HepG2 (cell line): ENCODE measurements at regions not wholly inside any gene's neighbourhood (a gene's known extent, or its start where the extent isn't known, plus 50 kb on each side); places are given as distances from the start of the nearest gene placed in this dataset.

Experiments used
- ATAC-seq: fragments of 200-7000 bp; cut with Tn5 transposase; 3 replicates; pipeline ENCODE4 v1.9.1; 2020; ENCODE audit warnings: mild to moderate bottlenecking, moderate library complexity
- BruUV-seq: library from RNA; stranded (reverse); fragments of 400-500 nt; replicated peaks from 2 replicates; lab custom pipeline; 2021; lab: Mats Ljungman, UMichigan
- CTCF ChIA-PET: fragments of 300-600 bp; formaldehyde crosslinking; extraction: SDS; loops from one replicate; lab custom pipeline; 2021; ENCODE audit warnings: low total read pairs, inconsistent platforms, low intra/inter-chr PET ratio; lab: Yijun Ruan, JAX
- POLR2A ChIA-PET: fragments of 350-600 bp; sonication (Branson Sonifier 250); formaldehyde crosslinking; loops from one replicate; lab custom pipeline; 2020; ENCODE audit warnings: antibody characterized with exemption, inconsistent platforms; lab: Yijun Ruan, JAX
- DNase-seq: peaks from one replicate; pipeline ENCODE4 v3.0.0-alpha.2; 2015; ENCODE audit warnings: low spot score
- FAIRE-seq: peaks from 3 replicates; lab custom pipeline; 2011; peaks lifted over from hg19 to GRCh38; lab: Jason Lieb, UNC
- H2AFZ ChIP-seq: one replicate; pipeline ENCODE4 v1.6.1; 2011; ENCODE audit warnings: low read length, inconsistent platforms
- H3K27ac ChIP-seq: fragments of 300-600 bp; 3 replicates; pipeline ENCODE4 v1.8.0; 2011; ENCODE audit warnings: mixed run types, mild to moderate bottlenecking, mixed read lengths, low read length, inconsistent platforms; ENCODE audit not compliant: insufficient read depth; ENCODE audit errors: extremely low read length
- H3K27me3 ChIP-seq, 2 experiments: fragments of 200-600 bp in 1 of 2; 2 replicates in 1 of 2; 3 replicates in 1 of 2; pipeline versions ENCODE4 v1.6.0 to v1.8.0; 2011; ENCODE audit warnings: low read length in 2 of 2, mild to moderate bottlenecking in 2 of 2, moderate library complexity in 2 of 2, inconsistent platforms in 1 of 2; ENCODE audit not compliant: insufficient read depth in 2 of 2, control insufficient read depth in 1 of 2
- H3K36me3 ChIP-seq, 2 experiments: fragments of 200-600 bp in 1 of 2; replicated peaks in 1 of 2; 2 replicates in 1 of 2; 3 replicates in 1 of 2; pipeline versions ENCODE4 v1.5.1 to v1.8.0; 2011; ENCODE audit warnings: low read length in 2 of 2, inconsistent platforms in 1 of 2; ENCODE audit not compliant: insufficient read depth in 2 of 2, control insufficient read depth in 1 of 2
- H3K4me1 ChIP-seq: 2 replicates; pipeline ENCODE4 v1.5.1; 2012; ENCODE audit warnings: low read length, inconsistent platforms; ENCODE audit not compliant: insufficient read depth
- H3K4me2 ChIP-seq: 2 replicates; pipeline ENCODE4 v1.6.0; 2011; ENCODE audit warnings: low read depth, low read length, inconsistent platforms
- H3K4me3 ChIP-seq, 3 experiments: fragments of 200-600 bp in 1 of 3; sonication (generic), shearing (Covaris generic) in 1 of 3; replicated peaks in 1 of 3; 2 replicates each; pipeline ENCODE4 v1.5.1; 2011 to 2016; ENCODE audit warnings: low read length in 3 of 3, inconsistent platforms in 2 of 3, low read depth in 2 of 3, mild to moderate bottlenecking in 2 of 3, control low read depth in 1 of 3, mixed read lengths in 1 of 3; ENCODE audit not compliant: insufficient read depth in 1 of 3
- H3K79me2 ChIP-seq: one replicate; pipeline ENCODE4 v1.6.1; 2011; ENCODE audit warnings: low read length, inconsistent platforms; ENCODE audit not compliant: insufficient read depth
- H3K9ac ChIP-seq: 2 replicates; pipeline ENCODE4 v1.6.0; 2011; ENCODE audit warnings: mild to moderate bottlenecking, low read depth, low read length, inconsistent platforms; ENCODE audit not compliant: insufficient read depth
- H3K9me3 ChIP-seq: 2 replicates; pipeline ENCODE4 v1.5.1; 2012; ENCODE audit warnings: mild to moderate bottlenecking, low read length
- H4K20me1 ChIP-seq: 2 replicates; pipeline ENCODE4 v1.6.0; 2011; ENCODE audit warnings: inconsistent platforms, mild to moderate bottlenecking, low read length, moderate library complexity; ENCODE audit not compliant: insufficient read depth
- ARID5B ChIP-seq: IDR thresholded peaks from 2 replicates; pipeline ENCODE4 v1.4.0; 2020; ENCODE audit warnings: mild to moderate bottlenecking, missing genetic modification reagents
- EP300 ChIP-seq, 3 experiments: sonication (generic) in 1 of 3; formaldehyde crosslinking in 1 of 3; IDR thresholded peaks; 2 replicates each; pipeline versions ENCODE4 v1.5.1 to v1.6.1; 2011 to 2020; ENCODE audit warnings: low read depth in 2 of 3, low read length in 2 of 3, borderline replicate concordance in 1 of 3, improper control_type of control experiment in 1 of 3, mild to moderate bottlenecking in 1 of 3, missing genetic modification reagents in 1 of 3, moderate library complexity in 1 of 3
- FOXA1 ChIP-seq, 2 experiments: fragments of 450-650 bp in 1 of 2; sonication (generic) in 1 of 2; formaldehyde crosslinking in 1 of 2; IDR thresholded peaks; 2 replicates each; pipeline versions ENCODE4 v1.4.0 to v1.6.1; 2016 to 2020; ENCODE audit warnings: missing genetic modification reagents in 1 of 2
- FOXP1 ChIP-seq, 2 experiments: fragments of 450-650 bp in 1 of 2; IDR thresholded peaks; 2 replicates each; pipeline ENCODE4 v1.6.1; 2017 to 2018; ENCODE audit warnings: antibody characterized with exemption in 1 of 2
- GATAD2A ChIP-seq: IDR thresholded peaks from 2 replicates; pipeline ENCODE4 v1.6.1; 2016
- IRX3 ChIP-seq: sonication (generic); formaldehyde crosslinking; IDR thresholded peaks from 2 replicates; pipeline ENCODE4 v1.8.1; 2023; ENCODE audit warnings: mild to moderate bottlenecking, low read depth, missing genetic modification reagents, borderline replicate concordance
- MEIS2 ChIP-seq: sonication (generic); formaldehyde crosslinking; IDR thresholded peaks from 2 replicates; pipeline ENCODE4 v1.9.0; 2021; ENCODE audit warnings: mild to moderate bottlenecking, missing genetic modification reagents
- RARA ChIP-seq: IDR thresholded peaks from 2 replicates; pipeline ENCODE4 v1.6.1; 2016; ENCODE audit warnings: missing genetic modification reagents, missing compliant biosample characterization
- SOX5 ChIP-seq: IDR thresholded peaks from 2 replicates; pipeline ENCODE4 v1.6.1; 2016; ENCODE audit warnings: borderline replicate concordance
- ZNF570 ChIP-seq: sonication (generic); formaldehyde crosslinking; IDR thresholded peaks from 2 replicates; pipeline ENCODE4 v1.4.0; 2020; ENCODE audit warnings: mild to moderate bottlenecking, missing genetic modification reagents, borderline replicate concordance
- ZNF768 ChIP-seq: sonication (generic); formaldehyde crosslinking; IDR thresholded peaks from 2 replicates; pipeline ENCODE4 v1.4.0; 2020; ENCODE audit warnings: missing genetic modification reagents
- WGBS: methylation state at CpG from one replicate; pipeline ENCODE4 v1.1.6; 2017; ENCODE audit warnings: low lambda C conversion rate; 5-methylcytosine and 5-hydroxymethylcytosine counted together
- in situ Hi-C: cut with HindIII; loops from 2 replicates; pipeline ENCODE4 v1.10.0; 2017; ENCODE audit warnings: low pct_unique_long_range_greater_than_20kb; ENCODE audit not compliant: extremely low pct_ligation_motif_present
- intact Hi-C: fragments of 100-400 bp; cut with micrococcal nuclease; formaldehyde crosslinking; loops from one replicate; pipeline ENCODE4 v1.10.0; 2022; ENCODE audit not compliant: unreplicated experiment
- TF ChIP-seq, protein P1 (sequence below): IDR thresholded peaks from 2 replicates; pipeline ENCODE4 v1.6.1; 2012; ENCODE audit warnings: low read depth, low read length, improper control_type of control experiment

- H3K27me3 ChIP-seq = no peaks in the 10 kb centered on the region
- intact Hi-C loops (loop anchor here (2.0 kb wide), 1 partner anchor 45 kb away; no protein-coding TSS in a partner anchor), in situ Hi-C loops (no loop called here)
- FAIRE-seq = no peak
- TSS peak; percentile 59 for BruUV-seq
- H3K9ac ChIP-seq = no peak overlapping the region
- CTCF ChIA-PET = no interaction called here
- no peak for ATAC-seq
- no peak overlapping the region for H3K4me2 ChIP-seq
- H3K4me1 ChIP-seq = peaks cover 22% of the 10 kb centered on the region
- 34% methylated on average over 2 of the region's 2 CpGs for WGBS
- no peak for DNase-seq
- no peaks in the 10 kb centered on the region for H3K79me2 ChIP-seq
- H3K27ac ChIP-seq = no peak overlapping the region
- H3K36me3 ChIP-seq = no peaks in the 10 kb centered on the region
- H3K9me3 ChIP-seq = no peaks in the 10 kb centered on the region
- no peak overlapping the region for H3K4me3 ChIP-seq
- no peaks in the 10 kb centered on the region for H4K20me1 ChIP-seq
- H2AFZ ChIP-seq = no peak overlapping the region
- TF ChIP-seq FOXP1 (IDR thresholded peaks at IDR 0.05) = no peak
- no peak for TF ChIP-seq FOXP1 (CRISPR knock-in tag; IDR thresholded peaks at IDR 0.05)
- TF ChIP-seq ZNF768 (CRISPR knock-in tag) = peak; percentile 69; the same call in 1 of the 2 replicates
- no peak for TF ChIP-seq ZNF570 (CRISPR knock-in tag)
- TF ChIP-seq, all 625 proteins: peak for 1
- POLR2A ChIA-PET = interaction anchor here (1.8 kb wide), 1 partner anchor 42 kb away, joined by 5 read pairs; no protein-coding TSS in a partner anchor
These were observed 72.3 kb upstream of the GALNT15 start for GRCh38 chr3:16102187-16102561.

GRCh38 chr3:16102905-16103364 is 71.5 kb upstream of the GALNT15 start:
- no peak for FAIRE-seq
- no peak overlapping the region for H3K9ac ChIP-seq
- no TSS peak for BruUV-seq

More at GRCh38 chr3:16102905-16103364, 71.5 kb upstream of the GALNT15 start:
- Histone ChIP-seq H3K27me3 (no peaks in the 10 kb centered on the region), H3K4me3 (no peak overlapping the region), H4K20me1 (no peaks in the 10 kb centered on the region), H3K79me2 (no peaks in the 10 kb centered on the region), H3K27ac (no peak overlapping the region), H3K4me2 (peak overlapping the region; percentile 1; the same call in 1 of the 2 replicates), H3K4me1 (peaks cover 22% of the 10 kb centered on the region), H3K36me3 (no peaks in the 10 kb centered on the region), H3K9me3 (no peaks in the 10 kb centered on the region), H2AFZ (no peak overlapping the region)
- POLR2A ChIA-PET = interaction anchor here (1.8 kb wide), 1 partner anchor 42 kb away, joined by 5 read pairs; no protein-coding TSS in a partner anchor
- TF ChIP-seq FOXA1 (IDR thresholded peaks at IDR 0.05) (0 out of 2 replicates have a peak, but pooled peaks have one; percentile 10), FOXA1 (CRISPR knock-in tag; IDR thresholded peaks at IDR 0.05) (no peak), RARA (CRISPR knock-in tag) (peak; percentile 17; the same call in 1 of the 2 replicates), MEIS2 (CRISPR knock-in tag) (no peak), SOX5 (CRISPR knock-in tag) (0 out of 2 replicates have a peak, but pooled peaks have one; percentile 9), EP300 (IDR thresholded peaks at IDR 0.05; ENCODE audit: low read depth in 2 of 2, low read length in 2 of 2) (peak in 1 of 2 experiments; percentile 36; a peak in 1 of 4 replicates), EP300 (CRISPR knock-in tag; IDR thresholded peaks at IDR 0.05; ENCODE audit: borderline replicate concordance) (no peak), GATAD2A (CRISPR knock-in tag) (0 out of 2 replicates have a peak, but pooled peaks have one; percentile 13), ARID5B (peak; percentile 44; the same call in 1 of the 2 replicates), IRX3 (CRISPR knock-in tag) (no peak)
- TF ChIP-seq, protein P1, sequence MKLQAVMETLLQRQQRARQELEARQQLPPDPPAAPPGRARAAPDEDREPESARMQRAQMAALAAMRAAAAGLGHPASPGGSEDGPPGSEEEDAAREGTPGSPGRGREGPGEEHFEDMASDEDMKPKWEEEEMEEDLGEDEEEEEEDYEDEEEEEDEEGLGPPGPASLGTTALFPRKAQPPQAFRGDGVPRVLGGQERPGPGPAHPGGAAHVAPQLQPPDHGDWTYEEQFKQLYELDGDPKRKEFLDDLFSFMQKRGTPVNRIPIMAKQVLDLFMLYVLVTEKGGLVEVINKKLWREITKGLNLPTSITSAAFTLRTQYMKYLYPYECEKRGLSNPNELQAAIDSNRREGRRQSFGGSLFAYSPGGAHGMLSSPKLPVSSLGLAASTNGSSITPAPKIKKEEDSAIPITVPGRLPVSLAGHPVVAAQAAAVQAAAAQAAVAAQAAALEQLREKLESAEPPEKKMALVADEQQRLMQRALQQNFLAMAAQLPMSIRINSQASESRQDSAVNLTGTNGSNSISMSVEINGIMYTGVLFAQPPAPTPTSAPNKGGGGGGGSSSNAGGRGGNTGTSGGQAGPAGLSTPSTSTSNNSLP = peak; percentile 19; the same call in 1 of the 2 replicates
- intact Hi-C loops (loop anchor here (2.0 kb wide), 1 partner anchor 46 kb away; no protein-coding TSS in a partner anchor), in situ Hi-C loops (no loop called here)
- CTCF ChIA-PET = no interaction called here
- ATAC-seq (no peak; the same call in 2 of the 3 replicates), DNase-seq (peak; percentile 66)
